ENCODE measurements at regions not wholly inside any gene's neighbourhood (a gene's known extent, or its start where the extent isn't known, plus 50 kb on each side); places are given as distances from the start of the nearest gene placed in this dataset.

DNA sequence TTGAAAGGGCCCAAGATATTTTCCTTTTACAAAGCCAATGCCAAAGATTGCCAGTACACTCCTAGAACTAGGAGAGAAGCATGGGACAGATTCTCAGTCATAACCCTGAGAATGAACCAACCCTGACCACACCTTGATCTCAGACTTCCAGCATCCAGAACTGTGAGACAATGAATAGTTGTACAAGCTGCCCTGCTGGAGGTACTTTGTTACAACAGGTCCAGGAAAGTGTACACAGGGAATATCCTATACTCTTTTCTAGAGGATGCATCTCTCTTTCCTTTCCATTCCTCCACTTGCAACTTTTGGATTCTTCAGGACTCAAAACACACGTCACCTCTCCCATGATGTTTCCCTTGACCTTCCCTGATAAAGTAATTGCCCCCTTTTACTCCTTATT lies 325.7 kb downstream of the RFC3 start:
- TF ChIP-seq POLR2A (IDR thresholded peaks at IDR 0.05; ENCODE audit: low read depth, low read length) (no peak), SMC3 (IDR thresholded peaks at IDR 0.05; ENCODE audit: low read depth, low read length) (no peak), FOS (IDR thresholded peaks at IDR 0.05; ENCODE audit: low read depth, low read length) (no peak), RAD21 (IDR thresholded peaks at IDR 0.05; ENCODE audit: low read length) (no peak), MXI1 (IDR thresholded peaks at IDR 0.05; ENCODE audit: borderline replicate concordance, low read depth, low read length) (no peak), CHD1 (IDR thresholded peaks at IDR 0.05; ENCODE audit: low read depth, low read length) (no peak), CEBPB (IDR thresholded peaks at IDR 0.05; ENCODE audit: low read depth, low read length) (no peak), BHLHE40 (IDR thresholded peaks at IDR 0.05; ENCODE audit: low read depth, low read length) (no peak), MAZ (IDR thresholded peaks at IDR 0.05; ENCODE audit: borderline replicate concordance, low read depth, low read length) (no peak), MAFK (IDR thresholded peaks at IDR 0.05; ENCODE audit: low read depth, low read length) (no peak)
- TF ChIP-seq, protein P1, sequence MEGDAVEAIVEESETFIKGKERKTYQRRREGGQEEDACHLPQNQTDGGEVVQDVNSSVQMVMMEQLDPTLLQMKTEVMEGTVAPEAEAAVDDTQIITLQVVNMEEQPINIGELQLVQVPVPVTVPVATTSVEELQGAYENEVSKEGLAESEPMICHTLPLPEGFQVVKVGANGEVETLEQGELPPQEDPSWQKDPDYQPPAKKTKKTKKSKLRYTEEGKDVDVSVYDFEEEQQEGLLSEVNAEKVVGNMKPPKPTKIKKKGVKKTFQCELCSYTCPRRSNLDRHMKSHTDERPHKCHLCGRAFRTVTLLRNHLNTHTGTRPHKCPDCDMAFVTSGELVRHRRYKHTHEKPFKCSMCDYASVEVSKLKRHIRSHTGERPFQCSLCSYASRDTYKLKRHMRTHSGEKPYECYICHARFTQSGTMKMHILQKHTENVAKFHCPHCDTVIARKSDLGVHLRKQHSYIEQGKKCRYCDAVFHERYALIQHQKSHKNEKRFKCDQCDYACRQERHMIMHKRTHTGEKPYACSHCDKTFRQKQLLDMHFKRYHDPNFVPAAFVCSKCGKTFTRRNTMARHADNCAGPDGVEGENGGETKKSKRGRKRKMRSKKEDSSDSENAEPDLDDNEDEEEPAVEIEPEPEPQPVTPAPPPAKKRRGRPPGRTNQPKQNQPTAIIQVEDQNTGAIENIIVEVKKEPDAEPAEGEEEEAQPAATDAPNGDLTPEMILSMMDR (conservative IDR thresholded peaks at IDR 0.05; ENCODE audit: low read depth, low read length) = no peak
- TF ChIP-seq, protein P2, sequence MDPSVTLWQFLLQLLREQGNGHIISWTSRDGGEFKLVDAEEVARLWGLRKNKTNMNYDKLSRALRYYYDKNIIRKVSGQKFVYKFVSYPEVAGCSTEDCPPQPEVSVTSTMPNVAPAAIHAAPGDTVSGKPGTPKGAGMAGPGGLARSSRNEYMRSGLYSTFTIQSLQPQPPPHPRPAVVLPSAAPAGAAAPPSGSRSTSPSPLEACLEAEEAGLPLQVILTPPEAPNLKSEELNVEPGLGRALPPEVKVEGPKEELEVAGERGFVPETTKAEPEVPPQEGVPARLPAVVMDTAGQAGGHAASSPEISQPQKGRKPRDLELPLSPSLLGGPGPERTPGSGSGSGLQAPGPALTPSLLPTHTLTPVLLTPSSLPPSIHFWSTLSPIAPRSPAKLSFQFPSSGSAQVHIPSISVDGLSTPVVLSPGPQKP (IDR thresholded peaks at IDR 0.05; ENCODE audit: borderline replicate concordance, low read depth, low read length) = no peak

Measured in IMR-90 (cell line).